GM19328 (cell line): ENCODE measurements at regions not wholly inside any gene's neighbourhood (a gene's known extent, or its start where the extent isn't known, plus 50 kb on each side); places are given as distances from the start of the nearest gene placed in this dataset.
A peak's percentile ranks its signal among the peaks of the same experiment; 100 is the strongest.

ENCODE experiments used
- ATAC-seq: cut with Tn5 transposase; IDR thresholded peaks from one replicate; pipeline ENCODE4 v1.9.1; 2021; ENCODE audit warnings: mild to moderate bottlenecking, moderate library complexity; ENCODE audit not compliant: unreplicated experiment

DNA sequence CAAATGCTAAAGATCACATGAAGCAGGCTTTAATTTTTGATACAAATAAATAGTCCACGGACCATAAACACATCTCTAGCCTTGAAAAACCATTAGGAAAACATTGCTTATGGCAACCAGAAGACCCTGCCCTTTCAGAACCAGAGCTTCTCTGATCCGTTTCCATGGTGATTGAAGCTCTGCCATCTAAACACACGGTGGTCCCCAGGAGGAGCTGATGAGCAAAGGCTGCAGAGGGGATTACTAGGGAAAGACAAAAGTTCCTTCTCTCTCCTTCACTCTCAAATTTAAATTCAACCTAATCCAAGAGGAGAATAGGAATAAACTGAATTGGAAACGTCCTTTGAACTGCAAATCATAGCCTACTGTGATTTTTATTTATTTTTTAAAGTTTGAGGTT lies 122.0 kb upstream of the ATP10A start:
- no peak for ATAC-seq

DNA sequence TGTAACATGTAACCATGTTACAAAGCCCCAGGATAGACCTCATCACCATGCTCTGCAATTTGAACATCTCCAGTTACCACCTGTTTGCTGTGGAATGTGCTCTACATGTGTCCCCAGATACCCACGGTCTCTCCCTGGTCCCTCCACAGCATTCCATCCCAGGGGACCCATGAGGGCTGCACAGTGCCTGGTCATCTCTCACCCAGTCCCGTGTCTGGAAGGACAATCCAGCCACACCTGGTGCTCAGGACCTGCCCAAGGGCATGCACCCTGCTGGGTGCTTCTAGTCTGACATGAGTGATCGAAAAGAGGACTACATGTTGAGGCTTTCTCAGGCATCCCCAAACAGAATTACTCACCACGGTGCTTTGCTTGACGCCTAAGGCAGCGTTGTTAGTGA lies 119.6 kb upstream of the ATP10A start:
- ATAC-seq, result no peak

DNA sequence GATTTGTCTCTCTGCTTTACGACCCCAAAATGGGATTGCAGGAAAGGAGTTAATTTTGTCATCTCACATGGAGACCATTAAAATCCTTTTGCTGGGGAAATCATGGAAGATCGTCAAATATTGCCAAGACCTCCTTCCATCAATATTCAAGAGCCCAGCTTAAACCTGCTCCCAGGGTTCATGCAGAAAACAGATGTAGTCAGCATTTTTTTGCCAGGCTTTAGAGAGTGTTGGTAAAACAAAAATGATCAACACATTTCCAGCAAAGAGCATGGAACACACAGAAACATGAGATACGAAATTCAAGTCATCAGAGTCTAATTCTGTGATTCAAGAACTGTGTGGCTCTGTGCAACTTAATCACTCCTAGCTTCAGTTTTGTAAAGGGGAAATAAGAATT lies 118.0 kb upstream of the ATP10A start:
- ATAC-seq, result no peak

DNA sequence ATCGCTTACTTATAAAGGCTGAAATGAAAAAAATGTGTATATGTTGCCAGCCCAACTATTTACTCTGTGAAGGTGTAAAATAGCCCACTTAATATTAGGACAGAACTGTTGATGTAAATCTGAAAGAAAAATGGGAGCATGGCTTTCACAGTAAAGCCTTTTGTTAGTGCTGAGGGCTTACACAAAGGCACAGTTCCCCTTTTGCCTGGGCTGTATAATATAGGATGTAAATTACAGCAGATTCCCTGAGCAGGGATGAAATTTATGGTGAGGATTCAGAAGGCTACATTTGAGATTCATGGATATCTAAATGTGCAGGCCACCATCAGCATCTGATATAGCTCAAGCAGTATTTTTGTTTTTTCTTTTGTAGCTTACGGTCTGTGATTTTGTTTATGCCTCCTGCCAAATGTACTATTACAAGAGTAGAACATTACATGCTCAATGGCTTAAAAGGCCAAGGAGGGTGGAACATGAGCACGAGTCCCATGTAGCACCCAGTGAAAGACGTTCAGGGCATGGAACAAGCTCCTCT lies 109.1 kb upstream of the ATP10A start:
- ATAC-seq, result no peak

DNA sequence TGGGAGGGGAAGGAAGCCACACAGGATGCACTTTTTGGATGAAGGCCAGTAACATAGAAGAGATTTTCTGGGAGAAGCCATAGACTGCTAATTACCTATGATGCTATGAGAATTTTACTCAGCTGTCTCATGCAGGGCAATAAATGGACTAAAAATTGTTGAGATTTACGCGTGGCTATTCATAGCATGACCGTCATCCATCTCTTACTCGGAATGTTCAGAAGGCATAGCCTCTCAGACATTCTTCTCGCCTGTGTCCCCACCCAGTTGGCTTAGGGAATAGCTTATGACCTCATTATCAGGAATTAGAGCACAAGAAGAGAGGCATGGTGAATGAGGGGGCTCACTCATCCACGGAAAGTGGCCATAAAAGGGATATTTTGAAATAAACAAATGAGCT lies 107.9 kb upstream of the ATP10A start:
- no peak for ATAC-seq

DNA sequence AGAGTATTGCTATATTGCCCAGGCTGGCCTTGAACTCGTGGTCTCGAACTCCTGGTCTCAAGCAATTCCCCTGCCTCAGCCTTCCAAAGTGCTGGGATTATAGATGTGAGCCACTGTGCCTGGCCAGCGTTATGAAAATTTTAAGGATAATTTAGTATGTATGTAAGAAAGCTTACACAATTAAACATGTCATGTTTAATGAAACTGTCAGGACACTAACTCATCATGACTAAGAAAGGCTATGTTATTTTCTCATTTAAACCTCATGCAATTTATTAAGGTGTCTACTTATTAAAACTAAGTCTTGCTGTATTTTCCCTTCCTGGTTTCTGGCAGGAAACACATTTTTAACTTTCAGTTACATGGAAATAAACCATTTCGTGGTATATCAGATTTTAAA lies 106.8 kb upstream of the ATP10A start:
- ATAC-seq, result no peak

DNA sequence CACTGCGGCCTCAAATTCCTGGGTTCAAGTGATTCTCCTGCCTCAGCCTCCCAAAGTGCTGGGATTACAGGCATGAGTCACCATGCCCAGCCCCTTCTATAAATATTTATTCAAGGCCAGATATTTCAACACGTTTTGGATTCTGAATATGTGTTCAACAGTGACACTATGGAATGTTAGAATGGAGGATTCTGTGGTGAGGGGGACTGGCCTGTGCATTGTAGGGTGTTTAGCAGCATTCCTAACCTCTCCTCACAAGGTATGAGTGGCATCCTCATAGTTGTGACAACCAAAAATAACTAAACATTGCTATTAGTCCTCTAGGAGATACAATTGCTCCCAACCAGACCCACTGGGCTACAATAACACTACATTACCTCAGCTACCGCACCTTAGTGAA lies 104.0 kb upstream of the ATP10A start:
- ATAC-seq, result no peak

DNA sequence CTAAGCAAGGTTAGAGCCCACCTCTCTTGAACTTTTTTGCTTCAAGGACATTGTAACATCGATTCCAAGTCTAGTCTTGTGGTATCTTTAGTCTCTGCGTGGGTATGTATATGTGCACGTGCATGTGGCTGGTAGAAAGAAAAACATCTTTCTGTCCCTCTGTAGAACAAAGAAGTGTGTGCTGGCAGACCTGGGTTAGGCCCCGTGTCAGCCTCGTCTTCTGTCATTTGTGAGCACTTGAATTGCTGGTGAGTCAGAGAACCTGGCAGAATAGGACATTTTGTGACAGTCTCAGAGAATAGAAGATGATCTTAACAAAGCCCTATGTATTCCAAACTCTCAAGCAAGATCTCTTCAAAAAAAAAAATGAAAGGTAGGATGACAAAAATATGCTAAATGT lies 102.2 kb upstream of the ATP10A start:
- no peak for ATAC-seq

DNA sequence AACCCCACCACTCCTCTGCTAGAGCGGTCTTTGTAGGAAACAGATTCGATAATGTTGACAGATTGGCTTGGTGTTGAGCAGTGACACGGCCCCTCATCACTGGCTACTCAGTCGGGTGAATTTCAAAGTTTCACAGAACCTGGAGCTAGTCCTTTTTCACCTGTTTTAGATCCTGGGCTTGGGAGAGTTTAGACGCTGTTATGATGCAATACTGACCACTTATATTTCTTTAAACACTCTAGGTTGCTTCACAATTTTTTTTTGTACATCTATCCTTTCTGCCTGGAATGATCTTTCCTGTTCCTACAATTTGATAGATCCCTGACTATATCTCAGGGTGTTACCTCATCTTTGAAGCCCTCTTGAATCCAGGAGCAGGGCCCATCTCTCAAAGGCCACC lies 97.1 kb upstream of the ATP10A start:
- ATAC-seq, result no peak

DNA sequence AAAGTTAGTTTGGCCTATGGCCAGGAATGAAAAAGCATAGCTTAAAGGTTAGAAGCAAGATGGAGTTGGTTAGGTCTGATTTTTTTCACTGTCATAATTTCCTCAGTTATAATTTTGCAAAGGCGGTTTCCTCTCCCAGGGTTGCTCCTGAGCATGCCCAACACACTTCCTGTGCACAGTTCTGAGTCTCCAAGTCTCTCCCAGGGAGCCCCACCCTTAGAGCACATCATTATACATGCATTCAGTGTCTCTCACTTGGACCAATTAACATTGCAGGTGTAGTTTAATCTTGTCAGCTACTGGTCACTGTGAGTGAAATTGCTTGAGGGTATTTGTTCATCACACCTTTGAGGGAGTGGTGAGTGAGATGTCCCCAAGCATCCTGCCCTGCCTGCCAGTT lies 96.0 kb upstream of the ATP10A start:
- no peak for ATAC-seq

DNA sequence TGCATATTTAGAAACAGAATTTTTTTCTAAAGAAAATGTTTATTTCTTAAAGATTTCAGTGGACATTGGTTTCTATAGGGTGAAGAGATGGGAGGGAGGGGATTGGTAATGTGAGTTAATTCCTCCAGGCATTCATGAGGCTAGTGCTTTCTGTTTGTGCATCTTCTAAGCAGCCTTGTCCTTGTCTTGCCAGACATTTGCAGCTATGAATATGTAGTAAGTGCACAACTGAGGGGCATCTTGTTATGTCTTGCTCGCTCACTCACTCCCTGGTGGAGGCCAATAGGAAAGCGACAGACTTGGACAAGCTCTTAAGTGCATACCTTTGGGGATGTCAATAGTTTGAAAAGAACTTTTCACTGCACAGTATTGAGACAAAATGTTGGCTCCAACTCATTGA lies 92.5 kb upstream of the ATP10A start:
- no peak for ATAC-seq

DNA sequence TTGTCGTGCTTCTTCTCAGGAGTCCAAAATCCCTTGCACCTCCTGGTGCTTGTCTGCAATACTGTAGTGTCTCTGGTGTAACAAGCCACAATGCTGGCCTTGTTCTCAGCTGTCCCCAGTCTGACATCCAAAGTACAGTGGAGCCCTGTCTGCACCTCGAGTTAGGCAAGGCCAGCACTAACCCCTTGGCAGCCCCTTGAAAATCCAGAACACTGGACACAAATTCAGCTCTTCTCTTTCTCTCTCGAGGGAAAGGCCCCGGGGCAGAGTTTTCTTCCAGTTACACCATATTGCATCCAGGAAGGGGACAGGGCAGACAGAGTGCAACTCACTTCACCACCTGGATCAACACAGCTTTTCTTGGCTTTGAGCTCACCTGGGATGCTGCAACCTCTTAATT lies 91.3 kb upstream of the ATP10A start:
- no peak for ATAC-seq

DNA sequence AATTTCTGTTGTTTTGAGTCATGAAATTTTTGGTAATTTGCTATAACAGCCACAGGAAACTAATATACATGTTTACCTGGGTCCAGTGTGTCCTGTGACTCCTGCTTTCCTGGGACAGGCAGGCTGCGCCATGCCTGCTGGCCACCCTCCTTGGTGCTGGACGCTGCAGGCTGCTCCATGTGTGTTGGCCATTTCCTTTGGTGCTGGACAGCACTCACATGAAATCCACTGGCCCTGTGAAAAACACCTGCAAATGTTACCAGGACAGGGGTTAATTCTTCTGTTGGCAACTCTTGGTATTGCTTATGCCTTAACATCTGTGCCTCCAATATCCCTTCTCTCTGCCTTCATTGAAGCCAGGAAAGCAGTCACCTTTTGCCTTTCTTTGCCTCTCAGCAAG lies 86.9 kb upstream of the ATP10A start:
- ATAC-seq, result no peak

DNA sequence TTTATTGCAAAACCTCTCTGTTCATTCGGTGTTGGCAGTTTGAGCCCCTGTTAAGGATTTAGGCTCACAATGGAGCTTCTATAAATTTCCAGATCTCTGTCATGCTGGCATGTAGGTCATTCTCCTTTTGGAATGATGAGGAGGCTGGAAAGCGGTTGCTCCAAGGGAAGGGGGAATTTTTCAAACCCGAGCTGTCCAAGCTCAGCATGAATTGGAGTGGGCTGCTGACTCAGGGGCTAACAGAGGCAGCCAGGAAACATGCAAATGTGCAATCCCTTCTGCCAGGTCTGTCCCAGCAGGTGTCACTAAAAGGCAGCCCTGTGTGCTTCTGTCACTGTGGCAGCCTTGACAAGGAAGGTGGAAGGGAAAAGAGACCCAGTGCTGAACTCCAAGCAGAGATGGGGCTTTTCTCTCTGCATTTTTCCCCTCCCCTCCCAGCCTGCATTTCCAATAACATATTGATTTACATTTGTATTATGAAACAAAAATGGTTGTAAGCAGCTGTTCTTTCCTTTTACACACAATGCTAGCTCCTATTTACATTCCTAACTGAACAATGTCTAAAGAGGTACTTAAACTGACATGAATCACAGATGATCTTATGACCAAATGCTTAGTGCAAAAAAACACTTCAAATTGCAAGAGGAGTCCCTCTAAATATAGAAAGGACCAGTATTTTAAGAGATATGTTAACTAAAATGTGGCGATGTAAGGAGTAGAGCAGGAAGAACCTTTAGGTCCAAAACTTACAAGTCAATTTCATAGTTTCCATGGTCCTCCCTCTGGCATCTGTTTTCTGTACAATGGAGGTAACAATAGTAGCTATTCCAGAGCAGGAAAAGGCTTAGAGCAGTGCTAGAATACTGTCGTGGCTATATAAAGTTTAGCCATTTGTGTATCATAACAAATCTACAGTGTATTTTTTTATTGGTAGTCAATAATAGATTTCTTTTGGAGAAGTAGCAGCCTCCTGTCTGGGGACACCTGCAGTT lies 84.5 kb upstream of the ATP10A start:
- no peak for ATAC-seq

DNA sequence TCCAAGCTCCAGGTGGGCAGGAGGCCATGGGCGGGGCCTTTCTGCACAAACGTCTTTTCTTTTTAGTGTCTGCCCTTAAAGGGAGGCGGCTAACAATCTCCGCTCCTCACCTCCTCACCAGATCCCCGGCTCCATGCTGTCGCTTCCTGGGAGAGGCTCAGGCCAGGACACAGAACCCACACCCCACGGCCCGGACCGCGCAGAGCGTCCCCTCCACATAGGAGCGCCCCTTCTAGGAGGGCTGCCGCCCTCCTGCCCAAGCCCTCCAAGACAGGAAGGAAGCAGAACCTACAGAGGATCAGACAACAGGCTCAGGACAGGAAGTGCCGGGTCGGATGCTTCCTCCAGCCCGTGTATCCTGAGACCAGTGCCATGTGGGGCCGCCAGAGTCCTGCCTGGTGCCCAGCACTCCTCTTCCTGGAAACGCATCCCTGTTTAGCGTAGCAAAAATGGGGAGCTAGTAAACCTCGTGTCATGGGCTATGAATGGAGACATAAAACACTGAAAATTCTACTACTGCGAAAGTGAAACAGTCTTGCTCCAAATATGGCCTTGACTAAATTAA lies 83.2 kb upstream of the ATP10A start:
- no peak for ATAC-seq

DNA sequence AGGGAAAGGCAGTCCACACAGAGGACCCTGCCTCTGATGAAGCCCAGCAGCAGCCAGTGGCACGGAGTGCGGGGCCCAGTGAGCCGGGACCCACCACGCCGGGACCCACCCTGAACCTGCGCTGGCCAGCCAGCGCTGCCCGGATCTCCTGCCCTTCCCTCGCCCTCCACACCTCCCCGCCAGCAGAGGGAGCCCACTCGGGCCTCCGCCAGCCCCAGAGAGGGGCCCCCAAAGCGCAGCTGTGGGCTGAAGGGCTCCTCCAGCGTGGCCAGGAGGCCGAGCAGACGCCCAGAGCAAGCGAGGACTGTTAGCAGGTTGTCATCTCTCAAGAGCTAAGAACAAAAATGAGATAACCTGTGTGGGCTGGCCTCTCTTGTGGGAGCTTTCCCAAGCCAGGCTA lies 81.3 kb upstream of the ATP10A start:
- ATAC-seq, result no peak

DNA sequence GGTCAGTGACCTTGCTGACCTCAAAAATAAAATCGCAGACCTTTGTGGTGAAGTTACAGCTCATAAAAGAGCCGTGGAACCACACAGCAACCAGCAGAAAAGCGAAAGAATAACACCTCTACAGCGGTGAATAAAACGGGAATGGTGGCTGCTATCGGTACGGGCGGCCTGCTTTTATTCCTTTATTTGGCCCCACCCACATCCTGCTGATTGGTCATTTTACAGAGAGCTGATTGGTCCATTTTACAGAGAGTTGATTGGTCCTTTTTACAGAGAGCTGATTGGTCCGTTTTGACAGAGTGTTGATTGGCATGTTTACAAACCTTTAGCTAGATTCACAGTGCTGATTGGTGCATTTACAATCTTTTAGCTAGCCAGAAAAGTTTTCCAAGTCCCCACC lies 80.7 kb upstream of the ATP10A start:
- no peak for ATAC-seq

DNA sequence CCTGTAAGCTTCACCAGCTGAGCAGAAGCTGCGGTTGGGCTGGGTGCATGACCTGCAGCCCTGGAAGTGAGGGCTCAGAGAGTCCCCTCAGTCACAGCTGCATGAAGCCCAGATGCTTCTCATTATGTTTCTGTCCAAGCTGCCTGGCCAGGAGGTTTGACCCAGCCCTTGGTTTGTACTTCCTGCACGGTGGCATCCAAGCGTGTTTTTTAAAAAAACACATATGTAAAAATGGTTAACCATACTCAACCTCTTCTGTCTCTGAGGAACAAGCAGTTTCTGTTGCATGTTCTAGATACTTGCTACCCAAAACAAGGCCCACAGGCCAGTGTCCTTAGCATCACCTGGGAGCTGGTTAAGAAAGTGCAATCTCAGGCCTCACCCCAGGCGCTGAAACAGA lies 76.0 kb upstream of the ATP10A start:
- ATAC-seq, result peak; percentile 55

DNA sequence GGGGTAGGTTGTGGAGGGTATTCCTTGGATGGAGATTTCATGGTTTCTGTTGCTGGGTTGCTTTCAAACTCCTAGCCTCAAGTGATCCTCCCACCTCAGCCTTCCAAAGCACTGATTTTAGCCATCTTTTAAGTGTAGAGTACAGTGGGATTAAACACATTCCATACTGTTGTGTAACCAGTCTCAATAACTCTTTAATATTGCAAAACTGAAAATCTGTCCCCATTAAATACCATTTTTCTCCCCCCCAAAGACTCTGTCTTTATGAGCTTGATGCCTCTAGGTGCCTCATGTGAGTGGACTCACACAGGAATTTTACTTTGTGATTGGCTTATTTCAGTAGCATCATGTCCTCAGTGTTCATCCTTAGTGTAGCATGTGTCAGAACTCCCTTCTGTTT lies 74.7 kb upstream of the ATP10A start:
- ATAC-seq, result no peak

DNA sequence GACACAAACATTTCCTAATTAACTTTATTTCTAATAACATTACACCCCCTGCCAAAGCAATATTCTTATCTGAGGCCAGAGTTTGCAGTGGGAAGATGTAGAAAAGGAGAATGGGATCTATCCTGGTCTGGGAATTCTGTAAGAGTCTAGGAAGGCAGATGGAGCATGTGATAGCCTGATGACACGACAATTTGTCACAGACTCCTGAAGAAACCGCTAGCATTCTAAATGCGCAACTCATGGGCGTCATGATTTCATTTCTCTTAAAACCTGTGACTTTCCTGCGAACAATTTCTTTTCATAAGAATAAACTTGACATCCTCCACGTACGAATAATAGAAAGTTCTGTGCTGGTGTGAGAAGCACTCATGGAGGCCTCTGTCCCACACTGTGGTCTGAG lies 72.9 kb upstream of the ATP10A start:
- ATAC-seq, result no peak

DNA sequence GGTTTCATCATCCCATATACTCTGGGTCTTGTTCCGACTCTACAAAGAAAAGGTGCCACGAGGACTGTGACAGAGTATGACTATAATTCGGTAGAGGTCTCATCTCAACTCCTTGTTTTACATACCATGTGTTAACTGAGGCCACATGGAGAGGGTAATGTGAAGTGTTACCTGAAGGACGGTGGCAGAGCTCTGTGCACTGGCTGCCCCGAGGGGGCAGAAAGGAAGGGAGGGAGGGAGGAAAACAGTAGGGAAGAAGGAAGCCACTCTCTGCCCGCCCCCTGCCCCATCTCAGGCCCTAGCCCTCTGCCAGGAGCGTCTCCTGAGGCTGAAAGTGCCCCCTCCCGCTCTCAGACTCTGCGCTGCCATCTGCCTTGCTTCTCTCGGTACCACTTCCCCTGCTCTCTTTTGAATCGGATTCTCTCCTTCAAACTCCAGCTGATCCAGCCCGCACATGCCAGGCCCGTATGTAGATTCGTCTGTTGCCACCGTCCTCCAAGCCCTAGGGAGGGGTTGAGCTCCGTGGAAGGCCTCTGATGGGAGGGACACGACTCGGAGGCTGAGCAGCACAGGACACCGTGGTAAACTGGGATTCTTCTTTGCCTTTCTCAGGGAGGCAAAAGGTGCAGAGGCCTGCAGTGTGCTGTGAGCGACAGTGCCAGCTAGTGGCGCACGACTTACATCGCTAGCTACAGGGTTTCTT lies 70.5 kb upstream of the ATP10A start:
- no peak for ATAC-seq

DNA sequence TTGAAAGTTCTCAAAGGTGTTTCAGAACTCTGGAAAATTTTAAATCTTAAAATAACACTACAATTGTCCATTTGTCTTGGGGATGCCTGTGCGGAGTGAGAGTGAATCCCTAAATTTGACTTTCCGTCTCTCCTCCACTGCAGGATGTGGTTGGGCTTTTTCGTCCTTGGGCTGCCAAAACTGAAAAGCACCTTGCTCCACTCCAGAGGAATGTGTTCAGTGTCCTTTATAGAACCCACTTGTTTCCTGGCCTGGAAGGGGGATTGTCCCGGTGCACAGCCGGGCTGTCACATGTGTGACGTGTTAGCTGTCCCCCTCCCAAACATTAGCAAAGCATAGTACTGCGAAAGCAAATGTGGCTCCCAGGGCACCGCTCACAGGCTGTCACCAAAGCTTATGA lies 69.6 kb upstream of the ATP10A start:
- ATAC-seq, result no peak
